NOMO-1 treated with DMSO at 0.1 percent for 48 hours (cell line): ENCODE measurements at regions not wholly inside any gene's neighbourhood (a gene's known extent, or its start where the extent isn't known, plus 50 kb on each side); places are given as distances from the start of the nearest gene placed in this dataset.

Experiments used
- DNase-seq: peaks from one replicate; lab custom pipeline; 2025; ENCODE audit not compliant: unreplicated experiment; lab: John Stamatoyannopoulos, UW

GRCh38 chr5:6274846-6275543, 103.4 kb downstream of the MED10 start:
- no peak for DNase-seq

GRCh38 chr5:6273749-6274148, 104.6 kb downstream of the MED10 start:
- DNase-seq, result no peak

GRCh38 chr5:6273090-6273735, 105.1 kb downstream of the MED10 start:
- no peak for DNase-seq

- no peak for DNase-seq
Measured at GRCh38 chr5:6269925-6270324, 108.4 kb downstream of the MED10 start.

GRCh38 chr5:6266671-6267197, 111.6 kb downstream of the MED10 start:
- no peak for DNase-seq

- no peak for DNase-seq
Measured at GRCh38 chr5:6264394-6264793, 114.0 kb downstream of the MED10 start.

GRCh38 chr5:6262651-6263363, 115.5 kb downstream of the MED10 start:
- DNase-seq, result no peak

GRCh38 chr5:6261668-6262067, 116.7 kb downstream of the MED10 start:
- no peak for DNase-seq

GRCh38 chr5:6261256-6261655, 117.1 kb downstream of the MED10 start:
- no peak for DNase-seq

GRCh38 chr5:6260846-6261245, 117.5 kb downstream of the MED10 start:
- no peak for DNase-seq

- DNase-seq, result no peak
Measured at GRCh38 chr5:6256901-6257300, 121.4 kb downstream of the MED10 start.

GRCh38 chr5:6255956-6256355, 122.4 kb downstream of the MED10 start:
- DNase-seq, result no peak

GRCh38 chr5:6253846-6254245, 124.5 kb downstream of the MED10 start:
- DNase-seq, result no peak

- DNase-seq, result no peak
Measured at GRCh38 chr5:6253281-6253680, 125.1 kb downstream of the MED10 start.

GRCh38 chr5:6252581-6252980, 125.8 kb downstream of the MED10 start:
- no peak for DNase-seq

GRCh38 chr5:6251565-6252102, 126.7 kb downstream of the MED10 start:
- DNase-seq, result no peak

GRCh38 chr5:6250121-6250520, 128.2 kb downstream of the MED10 start:
- DNase-seq, result no peak

- no peak for DNase-seq
Measured at GRCh38 chr5:6248132-6248531, 130.2 kb downstream of the MED10 start.

GRCh38 chr5:6246820-6247437, 131.4 kb downstream of the MED10 start:
- DNase-seq, result no peak

- no peak for DNase-seq
Measured at GRCh38 chr5:6244339-6244714, 134.0 kb downstream of the MED10 start.

GRCh38 chr5:6243706-6244338, 134.5 kb downstream of the MED10 start:
- no peak for DNase-seq
